ENCODE measurements at regions not wholly inside any gene's neighbourhood (a gene's known extent, or its start where the extent isn't known, plus 50 kb on each side); places are given as distances from the start of the nearest gene placed in this dataset.

GRCh38 chr6:43898358-43899131 lies 128.5 kb downstream of the VEGFA start:
- Histone ChIP-seq H3K36me3 (ENCODE audit: low read depth, missing control alignments) (no peaks in the 10 kb centered on the region), H3K4me1 (no peaks in the 10 kb centered on the region)
- TF ChIP-seq POLR2A (IDR thresholded peaks at IDR 0.05): no peak
- TF ChIP-seq CTCF (IDR thresholded peaks at IDR 0.05): no peak

GRCh38 chr6:43897571-43898302 lies 127.7 kb downstream of the VEGFA start:
- 66 to 93% methylated on average over 2 of the region's 2 CpGs for WGBS, 2 donors
- Histone ChIP-seq H3K36me3 (ENCODE audit: low read depth, missing control alignments) (no peaks in the 10 kb centered on the region), H3K4me1 (no peaks in the 10 kb centered on the region), H3K27me3 (no peaks in the 10 kb centered on the region), H3K9me3 (no peaks in the 10 kb centered on the region), H3K27ac (no peak overlapping the region), H3K4me3 (no peak overlapping the region)
- intact Hi-C loops (cut with DNase I; ENCODE audit: low total_unique reads): no loop called here
- DNase-seq: no peak
- no peak for TF ChIP-seq CTCF (IDR thresholded peaks at IDR 0.05)
- TF ChIP-seq POLR2A (IDR thresholded peaks at IDR 0.05): no peak

More at GRCh38 chr6:43898358-43899131, 128.5 kb downstream of the VEGFA start:
- Histone ChIP-seq H3K27ac (no peak overlapping the region), H3K9me3 (no peaks in the 10 kb centered on the region), H3K27me3 (no peaks in the 10 kb centered on the region), H3K4me3 (no peak overlapping the region)
- DNase-seq: no peak
- WGBS, 2 donors: 90 to 98% methylated on average over 3 to 4 of the region's 4 CpGs
- intact Hi-C loops (cut with DNase I; ENCODE audit: low total_unique reads): no loop called here

GRCh38 chr6:43896329-43897255 lies 126.6 kb downstream of the VEGFA start:
- H3K27ac ChIP-seq: no peak overlapping the region
- no peak for TF ChIP-seq POLR2A (IDR thresholded peaks at IDR 0.05)
- TF ChIP-seq CTCF (IDR thresholded peaks at IDR 0.05): no peak
- H3K27me3 ChIP-seq: no peaks in the 10 kb centered on the region
- intact Hi-C loops (cut with DNase I; ENCODE audit: low total_unique reads): no loop called here
- DNase-seq: no peak
- 67 to 76% methylated on average over 11 of the region's 11 CpGs for WGBS, 2 donors
- H3K9me3 ChIP-seq: no peaks in the 10 kb centered on the region
- H3K36me3 ChIP-seq (ENCODE audit: low read depth, missing control alignments): no peaks in the 10 kb centered on the region
- H3K4me3 ChIP-seq: no peak overlapping the region
- H3K4me1 ChIP-seq: no peaks in the 10 kb centered on the region

- Histone ChIP-seq H3K27me3 (no peaks in the 10 kb centered on the region), H3K27ac (no peak overlapping the region), H3K4me1 (no peaks in the 10 kb centered on the region), H3K36me3 (ENCODE audit: low read depth, missing control alignments) (no peaks in the 10 kb centered on the region), H3K9me3 (no peaks in the 10 kb centered on the region), H3K4me3 (no peak overlapping the region)
- TF ChIP-seq CTCF (IDR thresholded peaks at IDR 0.05) (no peak), POLR2A (IDR thresholded peaks at IDR 0.05) (no peak)
- intact Hi-C loops (cut with DNase I; ENCODE audit: low total_unique reads): no loop called here
- DNase-seq: no peak
- WGBS, 2 donors: 57 to 66% methylated on average over 5 of the region's 5 CpGs
Observed at GRCh38 chr6:43895656-43896328, 125.8 kb downstream of the VEGFA start.
